B cell (primary cell): ENCODE measurements at regions not wholly inside any gene's neighbourhood (a gene's known extent, or its start where the extent isn't known, plus 50 kb on each side); places are given as distances from the start of the nearest gene placed in this dataset.

Experiments used
- EZH2 ChIP-seq: IDR thresholded peaks from 2 replicates; pipeline ENCODE4 v1.6.1; 2012; ENCODE audit warnings: borderline replicate concordance, low read depth, mild to moderate bottlenecking, moderate library complexity, low read length; ENCODE audit not compliant: insufficient read depth, poor library complexity, severe bottlenecking
- TF ChIP-seq, protein P1 (sequence below): fragments of 200-600 bp; IDR thresholded peaks from one replicate; pipeline ENCODE4 v1.8.0; 2022; ENCODE audit warnings: antibody characterized with exemption, mild to moderate bottlenecking

DNA sequence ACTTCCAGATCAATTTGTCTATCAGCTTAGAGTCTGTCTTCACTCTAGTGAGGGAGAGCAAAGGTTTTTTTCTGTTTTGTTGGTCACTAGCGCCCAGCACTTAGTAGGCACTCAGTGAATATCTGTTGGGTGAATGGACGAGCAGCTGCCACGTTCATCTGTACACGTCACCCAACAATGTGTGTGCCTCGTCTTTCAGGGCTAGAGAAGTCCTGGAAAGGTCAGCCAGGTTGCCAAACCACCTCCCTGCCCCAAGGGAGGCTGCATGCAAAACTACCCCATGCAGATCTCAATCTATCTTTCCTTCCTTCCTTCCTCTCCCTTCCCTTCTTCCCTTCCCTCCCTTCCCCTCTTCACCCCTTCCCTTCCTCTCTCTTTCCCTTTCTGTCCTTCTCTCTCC, 340.9 kb downstream of the SOX9 start:
- TF ChIP-seq, protein P1, sequence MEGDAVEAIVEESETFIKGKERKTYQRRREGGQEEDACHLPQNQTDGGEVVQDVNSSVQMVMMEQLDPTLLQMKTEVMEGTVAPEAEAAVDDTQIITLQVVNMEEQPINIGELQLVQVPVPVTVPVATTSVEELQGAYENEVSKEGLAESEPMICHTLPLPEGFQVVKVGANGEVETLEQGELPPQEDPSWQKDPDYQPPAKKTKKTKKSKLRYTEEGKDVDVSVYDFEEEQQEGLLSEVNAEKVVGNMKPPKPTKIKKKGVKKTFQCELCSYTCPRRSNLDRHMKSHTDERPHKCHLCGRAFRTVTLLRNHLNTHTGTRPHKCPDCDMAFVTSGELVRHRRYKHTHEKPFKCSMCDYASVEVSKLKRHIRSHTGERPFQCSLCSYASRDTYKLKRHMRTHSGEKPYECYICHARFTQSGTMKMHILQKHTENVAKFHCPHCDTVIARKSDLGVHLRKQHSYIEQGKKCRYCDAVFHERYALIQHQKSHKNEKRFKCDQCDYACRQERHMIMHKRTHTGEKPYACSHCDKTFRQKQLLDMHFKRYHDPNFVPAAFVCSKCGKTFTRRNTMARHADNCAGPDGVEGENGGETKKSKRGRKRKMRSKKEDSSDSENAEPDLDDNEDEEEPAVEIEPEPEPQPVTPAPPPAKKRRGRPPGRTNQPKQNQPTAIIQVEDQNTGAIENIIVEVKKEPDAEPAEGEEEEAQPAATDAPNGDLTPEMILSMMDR = no peak
- no peak for TF ChIP-seq EZH2
